Neural progenitor cell (in vitro differentiated cells): ENCODE measurements at regions not wholly inside any gene's neighbourhood (a gene's known extent, or its start where the extent isn't known, plus 50 kb on each side); places are given as distances from the start of the nearest gene placed in this dataset.

Source experiments
- DNase-seq: peaks from one replicate; pipeline ENCODE4 v3.0.0-alpha.2; 2016; ENCODE audit warnings: low spot score
- H2AFZ ChIP-seq: fragments of 200-600 bp; sonication (generic); replicated peaks from 2 replicates; pipeline ENCODE4 v1.6.1; 2016; ENCODE audit warnings: antibody characterized with exemption
- H3F3A ChIP-seq: fragments of 200-600 bp; sonication (generic); 2 replicates; pipeline ENCODE4 v1.6.1; 2016; ENCODE audit warnings: antibody characterized with exemption, low read depth
- H3K27ac ChIP-seq: fragments of 200-600 bp; sonication (generic); 2 replicates; pipeline ENCODE4 v1.5.1; 2016; ENCODE audit warnings: mild to moderate bottlenecking
- H3K27me3 ChIP-seq: fragments of 200-600 bp; sonication (generic); 2 replicates; pipeline ENCODE4 v1.6.1; 2016; ENCODE audit warnings: mild to moderate bottlenecking, moderate library complexity
- H3K36me3 ChIP-seq: fragments of 200-600 bp; sonication (generic); 2 replicates; pipeline ENCODE4 v1.5.1; 2016
- H3K4me1 ChIP-seq: fragments of 200-600 bp; sonication (generic); 2 replicates; pipeline ENCODE4 v1.6.1; 2016; ENCODE audit warnings: mixed run types
- H3K4me2 ChIP-seq: fragments of 200-600 bp; sonication (generic); 2 replicates; pipeline ENCODE4 v1.6.1; 2016
- H3K4me3 ChIP-seq: fragments of 200-600 bp; sonication (generic); 2 replicates; pipeline ENCODE4 v1.5.1; 2016
- H3K79me2 ChIP-seq: fragments of 200-600 bp; sonication (generic); 2 replicates; pipeline ENCODE4 v1.6.1; 2016; ENCODE audit warnings: low read depth
- H3K9ac ChIP-seq: fragments of 200-600 bp; sonication (generic); 2 replicates; pipeline ENCODE4 v1.6.1; 2016
- H3K9me3 ChIP-seq: fragments of 200-600 bp; sonication (generic); 2 replicates; pipeline ENCODE4 v1.5.1; 2016; ENCODE audit warnings: low read depth
- H4K20me1 ChIP-seq: fragments of 200-600 bp; sonication (generic); 2 replicates; pipeline ENCODE4 v1.6.1; 2016; ENCODE audit warnings: low read depth
- H3K27ac Mint-ChIP-seq: 3 replicates; pipeline ENCODE4 v1.8.0; 2021; ENCODE audit warnings: mixed read lengths
- H3K27me3 Mint-ChIP-seq: 2 replicates; pipeline ENCODE4 v1.8.0; 2022; ENCODE audit warnings: low read depth, mild to moderate bottlenecking, inconsistent platforms, moderate library complexity, mixed read lengths; ENCODE audit not compliant: insufficient read depth
- H3K36me3 Mint-ChIP-seq: 3 replicates; pipeline ENCODE4 v1.8.0; 2021; ENCODE audit warnings: mixed read lengths
- H3K4me1 Mint-ChIP-seq: 3 replicates; pipeline ENCODE4 v1.8.0; 2021; ENCODE audit warnings: mixed read lengths
- H3K4me3 Mint-ChIP-seq: 3 replicates; pipeline ENCODE4 v1.8.0; 2021; ENCODE audit warnings: mild to moderate bottlenecking, moderate library complexity, mixed read lengths
- H3K9me3 Mint-ChIP-seq: 3 replicates; pipeline ENCODE4 v1.8.0; 2020; ENCODE audit warnings: mixed read lengths
- EZH2 ChIP-seq: fragments of 200-600 bp; sonication (generic); IDR thresholded peaks from 2 replicates; pipeline ENCODE4 v1.6.1; 2017; ENCODE audit warnings: antibody characterized with exemption, mild to moderate bottlenecking, moderate library complexity
- EZH2phosphoT487 ChIP-seq: fragments of 200-600 bp; sonication (generic); IDR thresholded peaks from 2 replicates; pipeline ENCODE4 v1.6.1; 2017; ENCODE audit warnings: antibody characterized with exemption
- TF ChIP-seq, protein P1 (sequence below): fragments of 200-600 bp; sonication (generic); IDR thresholded peaks from 2 replicates; pipeline ENCODE4 v1.5.1; 2017; ENCODE audit warnings: antibody characterized with exemption, mild to moderate bottlenecking

DNA sequence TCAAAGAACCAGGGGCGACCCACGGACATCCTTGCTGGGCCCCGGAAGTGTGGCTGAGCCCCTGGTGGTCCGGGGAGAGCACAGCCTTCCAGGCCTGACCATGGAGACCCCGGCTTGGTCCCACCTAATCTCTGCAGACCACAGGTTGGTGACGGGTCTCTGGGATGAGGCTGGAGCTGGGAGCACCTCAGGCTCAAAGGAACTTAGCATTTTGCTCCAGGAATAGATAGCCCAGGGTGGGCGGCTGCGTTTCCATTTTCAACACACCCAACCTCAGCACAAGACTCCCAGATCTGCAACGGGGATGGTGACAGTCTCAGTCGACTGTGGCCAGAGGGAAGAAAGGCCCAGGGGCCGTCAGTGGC, 58.5 kb downstream of the FOXL3 start:
- H3K36me3 ChIP-seq = no peaks in the 10 kb centered on the region
- DNase-seq = no peak
- H3K9ac ChIP-seq = no peak overlapping the region
- H3K4me3 ChIP-seq = no peak overlapping the region
- H4K20me1 ChIP-seq = no peaks in the 10 kb centered on the region
- H3F3A ChIP-seq = no peaks in the 10 kb centered on the region
- H3K9me3 Mint-ChIP-seq = peaks cover 8% of the 10 kb centered on the region
- no peak overlapping the region for H2AFZ ChIP-seq
- no peaks in the 10 kb centered on the region for H3K79me2 ChIP-seq
- H3K27me3 Mint-ChIP-seq = peaks cover 4% of the 10 kb centered on the region
- H3K27ac ChIP-seq = no peak overlapping the region
- no peaks in the 10 kb centered on the region for H3K4me1 ChIP-seq
- no peaks in the 10 kb centered on the region for H3K9me3 ChIP-seq
- no peak overlapping the region for H3K27ac Mint-ChIP-seq
- H3K4me1 Mint-ChIP-seq = peaks cover 5% of the 10 kb centered on the region
- TF ChIP-seq EZH2 = no peak
- TF ChIP-seq, protein P1, sequence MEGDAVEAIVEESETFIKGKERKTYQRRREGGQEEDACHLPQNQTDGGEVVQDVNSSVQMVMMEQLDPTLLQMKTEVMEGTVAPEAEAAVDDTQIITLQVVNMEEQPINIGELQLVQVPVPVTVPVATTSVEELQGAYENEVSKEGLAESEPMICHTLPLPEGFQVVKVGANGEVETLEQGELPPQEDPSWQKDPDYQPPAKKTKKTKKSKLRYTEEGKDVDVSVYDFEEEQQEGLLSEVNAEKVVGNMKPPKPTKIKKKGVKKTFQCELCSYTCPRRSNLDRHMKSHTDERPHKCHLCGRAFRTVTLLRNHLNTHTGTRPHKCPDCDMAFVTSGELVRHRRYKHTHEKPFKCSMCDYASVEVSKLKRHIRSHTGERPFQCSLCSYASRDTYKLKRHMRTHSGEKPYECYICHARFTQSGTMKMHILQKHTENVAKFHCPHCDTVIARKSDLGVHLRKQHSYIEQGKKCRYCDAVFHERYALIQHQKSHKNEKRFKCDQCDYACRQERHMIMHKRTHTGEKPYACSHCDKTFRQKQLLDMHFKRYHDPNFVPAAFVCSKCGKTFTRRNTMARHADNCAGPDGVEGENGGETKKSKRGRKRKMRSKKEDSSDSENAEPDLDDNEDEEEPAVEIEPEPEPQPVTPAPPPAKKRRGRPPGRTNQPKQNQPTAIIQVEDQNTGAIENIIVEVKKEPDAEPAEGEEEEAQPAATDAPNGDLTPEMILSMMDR = no peak
- TF ChIP-seq EZH2phosphoT487 = no peak
- H3K36me3 Mint-ChIP-seq = no peaks in the 10 kb centered on the region
- no peaks in the 10 kb centered on the region for H3K27me3 ChIP-seq
- H3K4me3 Mint-ChIP-seq = no peak overlapping the region
- H3K4me2 ChIP-seq = no peak overlapping the region

DNA sequence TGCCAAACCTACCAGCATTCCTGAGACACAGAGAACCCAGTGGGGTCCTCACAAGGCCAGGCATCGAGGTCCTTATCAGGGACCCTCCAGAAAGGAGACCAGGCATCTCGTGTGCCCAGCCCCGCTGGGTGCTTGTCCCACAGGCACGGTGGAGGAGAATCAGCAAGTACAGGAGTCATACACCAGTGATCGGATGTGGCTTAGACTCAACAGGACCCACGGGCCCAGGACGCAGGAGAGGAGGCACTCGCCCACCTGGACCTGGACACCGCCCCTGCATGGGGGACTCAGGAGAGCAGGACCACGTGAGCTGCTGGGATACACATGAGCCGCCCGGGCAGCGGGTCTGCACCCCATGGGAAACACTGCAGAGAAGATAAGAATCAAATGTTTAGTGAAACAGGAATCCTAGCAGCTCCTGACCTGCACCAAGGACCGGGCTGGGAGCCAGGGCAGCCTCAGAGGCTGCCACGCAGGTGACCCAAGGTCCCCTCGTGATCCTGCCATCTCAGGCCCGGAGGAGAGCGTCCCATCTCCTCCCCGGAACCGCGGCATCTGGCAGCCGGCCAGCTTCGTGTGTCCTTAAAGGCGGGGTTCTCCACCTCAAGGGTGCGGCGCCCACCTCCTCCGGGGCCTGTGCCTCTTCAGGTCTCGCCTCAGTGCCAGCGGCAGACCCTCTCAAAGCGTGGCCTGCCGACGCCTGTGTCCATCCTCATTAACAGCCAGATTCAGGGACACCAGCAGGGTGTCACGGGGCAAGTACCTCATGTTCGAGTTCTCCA, 59.2 kb downstream of the FOXL3 start:
- Mint-ChIP-seq H3K9me3 (peaks cover 8% of the 10 kb centered on the region), H3K4me1 (peaks cover 3% of the 10 kb centered on the region), H3K27ac (no peak overlapping the region), H3K4me3 (no peak overlapping the region), H3K36me3 (no peaks in the 10 kb centered on the region), H3K27me3 (peaks cover 6% of the 10 kb centered on the region)
- TF ChIP-seq EZH2phosphoT487 (no peak), EZH2 (no peak)
- TF ChIP-seq, protein P1 = no peak
- no peak overlapping the region for H3K4me2 ChIP-seq
- H4K20me1 ChIP-seq = no peaks in the 10 kb centered on the region
- H3K9ac ChIP-seq = no peak overlapping the region
- H3K27ac ChIP-seq = no peak overlapping the region
- H3F3A ChIP-seq = no peaks in the 10 kb centered on the region
- no peaks in the 10 kb centered on the region for H3K9me3 ChIP-seq
- H3K79me2 ChIP-seq = no peaks in the 10 kb centered on the region
- H3K27me3 ChIP-seq = no peaks in the 10 kb centered on the region
- no peak for DNase-seq
- no peak overlapping the region for H2AFZ ChIP-seq
- no peaks in the 10 kb centered on the region for H3K4me1 ChIP-seq
- no peaks in the 10 kb centered on the region for H3K36me3 ChIP-seq
- H3K4me3 ChIP-seq = no peak overlapping the region

DNA sequence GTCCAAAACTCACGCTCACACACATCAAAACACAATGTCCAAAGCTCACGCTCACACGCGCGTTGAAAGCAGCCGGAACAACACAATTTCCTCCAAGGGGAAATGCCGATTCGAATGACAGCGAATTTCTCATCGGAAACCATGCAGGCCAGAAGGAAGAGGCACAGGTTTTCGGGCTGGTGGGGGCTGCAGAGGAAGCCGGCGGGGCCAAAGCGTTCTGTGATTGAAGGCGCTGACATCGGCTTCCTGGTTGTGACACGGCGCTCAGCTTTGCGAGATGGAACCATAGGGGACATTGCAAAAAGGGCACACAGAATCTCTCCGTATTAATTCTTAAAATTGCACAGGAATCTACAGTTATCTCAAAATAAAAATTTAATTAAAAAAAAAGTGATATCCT, 61.3 kb downstream of the FOXL3 start:
- H3K9ac ChIP-seq = no peak overlapping the region
- no peak overlapping the region for H3K27ac Mint-ChIP-seq

More for the DNA sequence above, 61.3 kb downstream of the FOXL3 start:
- H4K20me1 ChIP-seq = no peaks in the 10 kb centered on the region
- Mint-ChIP-seq H3K9me3 (peaks cover 4% of the 10 kb centered on the region), H3K36me3 (no peaks in the 10 kb centered on the region), H3K4me1 (peaks cover 3% of the 10 kb centered on the region), H3K4me3 (no peak overlapping the region), H3K27me3 (peaks cover 2% of the 10 kb centered on the region)
- no peak for DNase-seq
- no peak overlapping the region for H3K4me3 ChIP-seq
- no peaks in the 10 kb centered on the region for H3K27me3 ChIP-seq
- H3K4me2 ChIP-seq = no peak overlapping the region
- no peaks in the 10 kb centered on the region for H3F3A ChIP-seq
- no peaks in the 10 kb centered on the region for H3K79me2 ChIP-seq
- TF ChIP-seq, protein P1 = no peak
- TF ChIP-seq EZH2 (no peak), EZH2phosphoT487 (no peak)
- H3K4me1 ChIP-seq = no peaks in the 10 kb centered on the region
- H3K36me3 ChIP-seq = no peaks in the 10 kb centered on the region
- H2AFZ ChIP-seq = no peak overlapping the region
- no peak overlapping the region for H3K27ac ChIP-seq
- H3K9me3 ChIP-seq = no peaks in the 10 kb centered on the region
